Endothelial cell of umbilical vein (primary cell): ENCODE measurements at regions not wholly inside any gene's neighbourhood (a gene's known extent, or its start where the extent isn't known, plus 50 kb on each side); places are given as distances from the start of the nearest gene placed in this dataset.

Experiments
- CTCF ChIP-seq, 2 donors: IDR thresholded peaks; 1 replicate in 1 of 2; 2 replicates in 1 of 2; pipeline ENCODE4 v1.5.1; 2011; ENCODE audit warnings: low read length in 2 of 2, mild to moderate bottlenecking in 2 of 2, moderate library complexity in 2 of 2, control low read depth in 1 of 2, inconsistent platforms in 1 of 2, low read depth in 1 of 2; ENCODE audit not compliant: insufficient read depth in 1 of 2; ENCODE audit errors: extremely low read depth in 1 of 2
- EZH2 ChIP-seq: IDR thresholded peaks from 2 replicates; pipeline ENCODE4 v1.6.1; 2012; ENCODE audit warnings: borderline replicate concordance, low read depth, mild to moderate bottlenecking, moderate library complexity, low read length, inconsistent platforms; ENCODE audit not compliant: severe bottlenecking
- FOS ChIP-seq: IDR thresholded peaks from 2 replicates; pipeline ENCODE4 v1.6.1; 2011; ENCODE audit warnings: mild to moderate bottlenecking, low read length, moderate library complexity, borderline replicate concordance; ENCODE audit not compliant: insufficient read depth
- JUN ChIP-seq: IDR thresholded peaks from 2 replicates; pipeline ENCODE4 v1.6.1; 2011; ENCODE audit warnings: borderline replicate concordance, low read depth; ENCODE audit not compliant: insufficient read length, insufficient read depth
- MAX ChIP-seq: IDR thresholded peaks from 2 replicates; pipeline ENCODE4 v1.6.1; 2011; ENCODE audit not compliant: insufficient read depth, insufficient read length
- MYC ChIP-seq: IDR thresholded peaks from one replicate; pipeline ENCODE4 v1.6.1; 2011; ENCODE audit warnings: mild to moderate bottlenecking, low read depth, low read length
- POLR2A ChIP-seq: IDR thresholded peaks from 2 replicates; pipeline ENCODE4 v1.6.1; 2012; ENCODE audit warnings: low read depth, mild to moderate bottlenecking, control low read depth, low read length
- POLR2AphosphoS5 ChIP-seq: IDR thresholded peaks from 2 replicates; pipeline ENCODE4 v1.6.1; 2012; ENCODE audit warnings: low read depth, mild to moderate bottlenecking, control low read depth, low read length, moderate library complexity; ENCODE audit not compliant: insufficient read depth

DNA sequence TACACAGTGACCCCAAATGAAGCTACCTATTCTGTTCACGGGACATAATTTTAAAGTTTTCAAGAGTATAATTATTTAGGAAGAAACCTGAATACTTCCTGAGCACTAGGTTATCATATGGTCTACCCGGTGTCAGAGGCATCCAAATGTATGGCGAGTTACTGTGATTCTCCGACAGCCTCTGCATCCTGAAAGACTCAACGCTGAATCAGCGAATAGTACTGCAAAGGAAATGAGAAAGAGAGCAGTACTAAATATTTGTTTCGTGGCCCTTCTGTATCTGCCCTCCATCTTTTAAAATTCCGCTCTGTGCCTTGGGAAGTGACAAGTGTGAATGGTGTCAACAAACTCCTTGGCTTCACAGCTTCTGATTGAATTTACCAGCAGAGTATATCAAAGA lies 358.0 kb upstream of the ZEB2 start:
- no peak for TF ChIP-seq POLR2AphosphoS5
- no peak for TF ChIP-seq CTCF (IDR thresholded peaks at IDR 0.05; ENCODE audit: extremely low read depth in 1 of 2, insufficient read depth in 1 of 2, low read depth in 1 of 2, low read length in 2 of 2)
- no peak for TF ChIP-seq POLR2A
- TF ChIP-seq EZH2, result no peak
- TF ChIP-seq MAX, result no peak
- TF ChIP-seq FOS, result no peak
- no peak for TF ChIP-seq JUN
- TF ChIP-seq MYC, result no peak
